ENCODE measurements at regions not wholly inside any gene's neighbourhood (a gene's known extent, or its start where the extent isn't known, plus 50 kb on each side); places are given as distances from the start of the nearest gene placed in this dataset.
"Not testable (repeated sequence)": the region's sequence is repeated elsewhere in the genome, so short reads cannot be mapped to it uniquely, and the experiment has no call there.

DNA sequence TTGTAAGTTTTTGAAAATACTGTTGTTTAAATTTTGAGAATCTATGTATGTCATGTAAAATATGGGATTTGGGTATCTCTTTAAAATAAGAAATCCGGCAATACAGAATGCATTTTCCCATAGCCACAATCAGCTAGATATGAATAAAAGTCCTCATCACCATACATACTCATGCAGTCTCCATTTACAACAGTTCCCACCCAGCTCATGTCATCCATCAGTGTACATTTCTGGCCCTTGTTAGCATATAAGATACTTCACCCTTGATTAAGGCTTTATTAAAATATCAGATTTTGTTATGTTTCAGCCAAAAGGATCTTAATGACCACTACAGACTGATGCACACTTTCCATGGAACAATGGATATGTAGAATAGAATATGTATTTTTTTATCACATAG lies 218.0 kb downstream of the DPY19L2 start:
- Histone ChIP-seq H3K36me3 (ENCODE audit: control insufficient read depth, insufficient read depth, low read length) (no peaks in the 10 kb centered on the region), H3K4me1 (ENCODE audit: control insufficient read depth, insufficient read depth, low read length, poor library complexity, severe bottlenecking) (no peaks in the 10 kb centered on the region), H3K4me3 (ENCODE audit: extremely low read depth, insufficient read depth, low read length, poor library complexity, severe bottlenecking) (no peak overlapping the region), H3K9me3 (ENCODE audit: control insufficient read depth, low read length) (no peaks in the 10 kb centered on the region), H3K27ac (ENCODE audit: low read depth, low read length, severe bottlenecking) (no peak overlapping the region)
- WGBS, 2 experiments (ENCODE audit: insufficient coverage in 2 of 2): no CpG with 5 or more reads among the region's 1 CpG

DNA sequence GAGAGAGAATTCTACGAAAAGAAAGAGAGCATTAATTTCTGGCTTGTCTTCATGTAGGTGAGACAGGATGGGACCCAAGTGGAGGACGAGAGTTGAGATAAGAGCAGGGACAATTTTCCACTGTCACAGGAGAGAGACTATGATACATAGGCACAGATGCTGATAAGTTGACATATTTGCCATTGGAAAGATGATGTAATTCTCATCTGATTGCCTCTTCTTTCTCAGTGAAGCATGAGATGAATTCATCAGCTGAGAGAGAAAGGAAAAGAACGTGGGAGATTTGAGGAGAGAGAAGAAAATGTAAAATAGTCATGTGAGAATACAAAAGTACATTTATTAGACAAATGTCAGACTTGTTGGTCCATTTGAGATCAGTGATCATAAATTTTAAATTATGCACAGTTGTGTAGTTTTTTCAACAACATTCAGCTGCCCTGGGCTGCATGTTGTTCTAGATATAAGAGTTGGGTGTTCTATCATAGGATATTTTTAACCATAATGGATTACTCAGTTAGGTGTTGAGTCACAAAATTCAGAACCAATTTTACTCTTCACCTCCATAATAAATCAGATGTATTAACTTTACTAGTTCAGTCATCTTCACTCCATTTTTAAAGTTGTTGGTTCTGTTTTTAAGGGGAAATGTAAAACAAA lies 222.9 kb downstream of the DPY19L2 start:
- Histone ChIP-seq H3K27ac (ENCODE audit: low read depth, low read length, severe bottlenecking) (no peak overlapping the region), H3K9me3 (ENCODE audit: control insufficient read depth, low read length) (no peaks in the 10 kb centered on the region), H3K4me3 (ENCODE audit: extremely low read depth, insufficient read depth, low read length, poor library complexity, severe bottlenecking) (no peak overlapping the region), H3K36me3 (ENCODE audit: control insufficient read depth, insufficient read depth, low read length) (no peaks in the 10 kb centered on the region), H3K4me1 (ENCODE audit: control insufficient read depth, insufficient read depth, low read length, poor library complexity, severe bottlenecking) (no peaks in the 10 kb centered on the region)
- 93 to 96% methylated on average over 2 to 3 of the region's 3 CpGs for whole genome bisulfite sequencing, 2 experiments (ENCODE audit: insufficient coverage in 2 of 2)

DNA sequence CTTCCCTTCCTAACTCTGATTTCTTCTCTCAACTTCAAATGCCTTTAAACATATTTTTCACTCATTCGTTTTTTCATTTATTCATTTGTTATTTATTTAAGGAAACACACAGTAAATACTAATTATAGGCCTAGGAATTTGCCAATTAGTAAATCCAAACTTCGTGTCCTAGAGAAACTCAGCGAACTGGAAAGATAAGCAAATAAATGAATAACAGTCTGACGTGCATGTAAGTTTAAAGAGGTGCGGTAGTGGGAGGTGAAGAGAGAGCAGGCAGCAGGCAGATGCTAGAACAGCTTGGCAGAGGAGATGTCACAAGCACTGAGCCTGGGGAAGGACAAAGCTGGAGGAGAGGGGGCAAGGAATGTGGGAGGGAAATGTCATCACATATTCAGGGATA lies 228.2 kb downstream of the DPY19L2 start:
- no peaks in the 10 kb centered on the region for H3K9me3 ChIP-seq (ENCODE audit: control insufficient read depth, low read length)
- no peaks in the 10 kb centered on the region for H3K4me1 ChIP-seq (ENCODE audit: control insufficient read depth, insufficient read depth, low read length, poor library complexity, severe bottlenecking)
- no peak overlapping the region for H3K27ac ChIP-seq (ENCODE audit: low read depth, low read length, severe bottlenecking)
- no peak overlapping the region for H3K4me3 ChIP-seq (ENCODE audit: extremely low read depth, insufficient read depth, low read length, poor library complexity, severe bottlenecking)
- WGBS, 2 experiments (ENCODE audit: insufficient coverage in 2 of 2): 68 to 87% methylated on average over 3 to 4 of the region's 5 CpGs
- H3K36me3 ChIP-seq (ENCODE audit: control insufficient read depth, insufficient read depth, low read length): no peaks in the 10 kb centered on the region

DNA sequence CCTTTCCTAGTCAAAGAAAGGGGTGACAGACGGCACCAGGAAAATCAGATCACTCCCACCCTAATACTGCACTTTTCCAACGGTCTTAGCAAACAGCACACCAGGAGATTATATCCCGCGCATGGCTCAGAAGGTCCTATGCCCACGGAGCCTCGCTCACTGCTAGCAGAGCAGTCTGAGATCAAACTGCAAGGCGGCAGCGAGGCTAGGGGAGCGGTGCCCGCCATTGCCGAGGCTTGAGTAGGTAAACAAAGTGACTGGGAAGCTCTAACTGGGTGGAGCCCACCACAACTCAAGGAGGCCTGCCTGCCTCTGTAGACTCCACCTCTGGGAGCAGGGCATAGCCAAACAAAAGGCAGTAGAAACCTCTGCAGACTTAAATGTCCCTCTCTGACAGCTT lies 233.9 kb downstream of the DPY19L2 start:
- H3K4me3 ChIP-seq (ENCODE audit: extremely low read depth, insufficient read depth, low read length, poor library complexity, severe bottlenecking); H3K4me1 ChIP-seq (ENCODE audit: control insufficient read depth, insufficient read depth, low read length, poor library complexity, severe bottlenecking); H3K9me3 ChIP-seq (ENCODE audit: control insufficient read depth, low read length); H3K36me3 ChIP-seq (ENCODE audit: control insufficient read depth, insufficient read depth, low read length); H3K27ac ChIP-seq (ENCODE audit: low read depth, low read length, severe bottlenecking): not testable (repeated sequence)
- 91 to 96% methylated on average over 4 to 8 of the region's 11 CpGs for WGBS, 2 experiments (ENCODE audit: insufficient coverage in 2 of 2)

DNA sequence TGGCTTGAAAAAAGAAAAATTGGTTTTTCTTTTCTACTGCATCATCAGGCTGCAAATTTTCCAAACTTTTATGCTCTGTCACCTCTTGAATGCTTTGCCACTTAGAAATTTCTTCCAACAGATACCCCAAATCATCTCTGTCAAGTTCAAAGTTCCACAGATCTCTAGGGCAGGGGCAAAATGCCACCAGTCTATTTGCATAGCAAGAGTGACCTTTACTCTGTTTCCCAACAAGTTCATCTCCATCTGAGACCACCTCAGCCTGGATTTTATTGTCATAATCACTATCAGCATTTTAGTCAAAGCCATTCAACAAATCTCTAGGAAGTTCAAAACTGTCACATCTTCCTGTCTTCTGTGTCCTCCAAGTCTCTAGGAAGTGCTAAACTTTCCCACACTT lies 240.3 kb downstream of the DPY19L2 start:
- not testable (repeated sequence) for H3K9me3 ChIP-seq (ENCODE audit: control insufficient read depth, low read length); H3K4me3 ChIP-seq (ENCODE audit: extremely low read depth, insufficient read depth, low read length, poor library complexity, severe bottlenecking); H3K4me1 ChIP-seq (ENCODE audit: control insufficient read depth, insufficient read depth, low read length, poor library complexity, severe bottlenecking); H3K36me3 ChIP-seq (ENCODE audit: control insufficient read depth, insufficient read depth, low read length); H3K27ac ChIP-seq (ENCODE audit: low read depth, low read length, severe bottlenecking)

DNA sequence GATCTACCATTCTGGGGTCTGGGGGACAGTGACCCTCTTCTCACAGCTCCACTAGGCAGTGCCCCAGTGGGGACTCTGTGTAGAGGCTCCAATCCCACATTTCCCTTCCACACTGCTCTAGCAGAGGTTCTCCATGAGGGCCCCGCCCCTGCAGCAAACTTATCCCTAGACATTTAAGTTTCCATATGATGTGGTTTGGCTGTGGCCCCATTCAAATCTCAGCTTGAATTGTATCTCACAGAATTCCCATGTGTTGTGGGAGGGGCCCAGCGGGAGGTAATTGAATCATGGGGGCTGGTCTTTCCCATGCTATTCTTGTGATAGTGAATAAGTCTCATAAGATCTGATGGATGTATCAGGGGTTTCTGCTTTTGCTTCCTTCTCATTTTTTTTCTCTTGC lies 241.3 kb downstream of the DPY19L2 start:
- not testable (repeated sequence) for H3K4me3 ChIP-seq (ENCODE audit: extremely low read depth, insufficient read depth, low read length, poor library complexity, severe bottlenecking); H3K4me1 ChIP-seq (ENCODE audit: control insufficient read depth, insufficient read depth, low read length, poor library complexity, severe bottlenecking); H3K9me3 ChIP-seq (ENCODE audit: control insufficient read depth, low read length); H3K36me3 ChIP-seq (ENCODE audit: control insufficient read depth, insufficient read depth, low read length); H3K27ac ChIP-seq (ENCODE audit: low read depth, low read length, severe bottlenecking)
- WGBS, 2 experiments (ENCODE audit: insufficient coverage in 2 of 2): 93% methylated on average over 2 of the region's 2 CpGs; no CpG with 5 or more reads in 1 of the 2 experiments

DNA sequence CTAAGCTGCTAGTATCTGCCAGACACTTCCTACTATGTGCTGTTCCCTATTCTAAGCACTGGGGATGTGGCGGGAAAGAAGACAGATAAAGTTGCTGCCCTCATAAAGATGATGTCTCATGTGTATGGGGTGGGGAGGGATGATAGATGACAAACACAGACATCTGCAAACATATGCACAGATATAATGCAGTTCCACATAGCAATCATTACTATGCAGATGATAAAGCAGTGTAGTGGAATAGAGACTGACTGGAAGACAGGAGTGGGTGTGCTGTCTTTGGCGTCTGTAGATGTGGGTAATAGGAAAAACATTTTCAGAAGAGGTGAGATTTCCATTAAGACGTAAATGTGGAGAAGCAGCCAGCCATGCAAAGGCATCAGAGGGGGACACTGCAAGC lies 243.6 kb downstream of the DPY19L2 start:
- H3K27ac ChIP-seq (ENCODE audit: low read depth, low read length, severe bottlenecking): no peak overlapping the region
- H3K4me1 ChIP-seq (ENCODE audit: control insufficient read depth, insufficient read depth, low read length, poor library complexity, severe bottlenecking): no peaks in the 10 kb centered on the region
- H3K9me3 ChIP-seq (ENCODE audit: control insufficient read depth, low read length): no peaks in the 10 kb centered on the region
- H3K36me3 ChIP-seq (ENCODE audit: control insufficient read depth, insufficient read depth, low read length): no peaks in the 10 kb centered on the region
- no peak overlapping the region for H3K4me3 ChIP-seq (ENCODE audit: extremely low read depth, insufficient read depth, low read length, poor library complexity, severe bottlenecking)
- 93 to 95% methylated on average over 2 to 3 of the region's 3 CpGs for WGBS, 2 experiments (ENCODE audit: insufficient coverage in 2 of 2)

DNA sequence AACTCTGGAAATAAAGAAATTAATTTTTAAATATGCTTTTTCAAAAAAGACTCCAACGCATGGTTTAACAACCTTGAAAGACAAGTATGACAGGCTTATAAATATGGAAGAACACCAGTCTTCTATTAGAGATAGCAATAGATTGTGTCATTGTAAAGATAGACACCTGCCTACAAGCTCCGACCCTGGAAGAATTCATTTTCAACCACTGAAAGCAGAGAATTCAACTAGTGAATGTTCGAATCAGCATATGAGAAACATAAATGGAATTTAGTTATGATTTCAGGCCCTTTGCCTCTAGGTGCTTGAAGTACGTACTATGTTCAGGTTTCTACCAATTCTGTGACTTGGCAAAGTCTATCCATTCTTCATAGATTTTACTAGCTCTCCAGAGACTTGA lies 244.5 kb downstream of the DPY19L2 start:
- H3K4me3 ChIP-seq (ENCODE audit: extremely low read depth, insufficient read depth, low read length, poor library complexity, severe bottlenecking): no peak overlapping the region
- 88 to 100% methylated on average over 1 of the region's 4 CpGs for WGBS, 2 experiments (ENCODE audit: insufficient coverage in 2 of 2)
- H3K27ac ChIP-seq (ENCODE audit: low read depth, low read length, severe bottlenecking): no peak overlapping the region
- H3K36me3 ChIP-seq (ENCODE audit: control insufficient read depth, insufficient read depth, low read length): no peaks in the 10 kb centered on the region
- H3K9me3 ChIP-seq (ENCODE audit: control insufficient read depth, low read length): no peaks in the 10 kb centered on the region
- no peaks in the 10 kb centered on the region for H3K4me1 ChIP-seq (ENCODE audit: control insufficient read depth, insufficient read depth, low read length, poor library complexity, severe bottlenecking)

DNA sequence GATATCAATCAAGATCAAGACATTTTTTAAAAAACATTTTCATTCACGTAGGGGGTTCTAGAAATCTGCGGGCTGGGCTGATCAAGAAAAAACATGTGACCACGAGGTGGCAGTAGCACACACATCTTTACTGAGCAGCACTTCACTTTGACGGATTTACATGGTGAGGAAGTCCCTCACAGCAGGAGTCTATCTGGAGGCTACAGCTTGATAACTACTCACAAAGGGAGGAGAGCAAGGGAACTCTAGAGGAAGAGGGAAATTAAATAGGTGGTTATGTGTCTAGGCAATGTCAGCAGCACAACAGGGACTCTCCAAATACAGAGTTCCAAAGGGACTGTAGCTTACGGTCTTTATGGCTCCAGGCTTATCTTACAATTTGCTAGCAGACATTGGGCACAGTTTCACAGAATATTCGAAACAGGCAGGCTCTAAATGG lies 248.1 kb downstream of the DPY19L2 start:
- Histone ChIP-seq H3K4me3 (ENCODE audit: extremely low read depth, insufficient read depth, low read length, poor library complexity, severe bottlenecking) (no peak overlapping the region), H3K27ac (ENCODE audit: low read depth, low read length, severe bottlenecking) (no peak overlapping the region), H3K36me3 (ENCODE audit: control insufficient read depth, insufficient read depth, low read length) (no peaks in the 10 kb centered on the region), H3K9me3 (ENCODE audit: control insufficient read depth, low read length) (no peaks in the 10 kb centered on the region), H3K4me1 (ENCODE audit: control insufficient read depth, insufficient read depth, low read length, poor library complexity, severe bottlenecking) (no peaks in the 10 kb centered on the region)
- WGBS, 2 experiments (ENCODE audit: insufficient coverage in 2 of 2): 24 to 69% methylated on average over 1 to 5 of the region's 6 CpGs

DNA sequence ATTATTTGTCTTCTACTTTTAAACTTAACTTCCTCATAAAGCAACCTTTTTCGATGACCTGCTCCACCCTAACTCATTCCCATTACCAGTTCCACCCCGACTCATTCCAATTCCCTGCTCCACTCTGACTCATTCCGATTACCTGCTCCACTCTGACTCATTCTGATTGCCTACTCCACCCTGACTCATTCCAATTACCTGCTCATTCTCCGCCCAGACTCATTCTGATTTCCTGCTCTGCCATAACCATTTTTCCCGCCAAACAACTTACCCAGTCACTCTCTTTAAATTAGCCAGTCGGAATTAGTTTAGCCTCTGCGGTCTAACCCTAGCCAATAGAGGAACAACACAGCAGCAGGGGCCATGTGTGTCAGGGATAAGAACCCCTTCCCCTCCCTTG lies 249.1 kb downstream of the DPY19L2 start:
- whole genome bisulfite sequencing, 2 experiments (ENCODE audit: insufficient coverage in 2 of 2): 89 to 90% methylated on average over 7 of the region's 7 CpGs
- H3K4me3 ChIP-seq (ENCODE audit: extremely low read depth, insufficient read depth, low read length, poor library complexity, severe bottlenecking): no peak overlapping the region
- H3K27ac ChIP-seq (ENCODE audit: low read depth, low read length, severe bottlenecking): no peak overlapping the region
- no peaks in the 10 kb centered on the region for H3K4me1 ChIP-seq (ENCODE audit: control insufficient read depth, insufficient read depth, low read length, poor library complexity, severe bottlenecking)
- no peaks in the 10 kb centered on the region for H3K36me3 ChIP-seq (ENCODE audit: control insufficient read depth, insufficient read depth, low read length)
- H3K9me3 ChIP-seq (ENCODE audit: control insufficient read depth, low read length): no peaks in the 10 kb centered on the region

DNA sequence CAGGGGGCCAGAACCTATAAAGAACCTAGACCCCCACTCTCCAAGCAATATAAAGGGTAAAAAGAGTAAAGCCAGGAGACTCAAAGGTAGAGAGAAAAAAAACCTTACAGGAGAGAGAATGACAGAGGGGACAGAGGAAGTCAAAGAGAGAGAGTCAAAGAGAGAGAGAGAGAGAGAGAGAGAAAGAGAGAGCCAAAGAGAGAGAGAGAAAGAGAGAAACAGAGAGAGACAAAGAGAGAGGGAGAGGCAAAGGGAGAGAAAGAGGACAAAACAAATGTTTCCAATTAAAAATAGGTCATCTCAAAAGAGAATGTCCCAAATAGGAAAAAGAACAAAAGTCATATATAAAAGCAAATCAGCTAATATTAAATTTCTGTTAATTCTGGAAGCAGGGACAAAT lies 251.5 kb downstream of the DPY19L2 start:
- no peaks in the 10 kb centered on the region for H3K36me3 ChIP-seq (ENCODE audit: control insufficient read depth, insufficient read depth, low read length)
- H3K4me1 ChIP-seq (ENCODE audit: control insufficient read depth, insufficient read depth, low read length, poor library complexity, severe bottlenecking): no peaks in the 10 kb centered on the region
- H3K9me3 ChIP-seq (ENCODE audit: control insufficient read depth, low read length): no peaks in the 10 kb centered on the region
- H3K4me3 ChIP-seq (ENCODE audit: extremely low read depth, insufficient read depth, low read length, poor library complexity, severe bottlenecking): no peak overlapping the region
- no peak overlapping the region for H3K27ac ChIP-seq (ENCODE audit: low read depth, low read length, severe bottlenecking)
